ENCODE measurements at regions not wholly inside any gene's neighbourhood (a gene's known extent, or its start where the extent isn't known, plus 50 kb on each side); places are given as distances from the start of the nearest gene placed in this dataset.

DNA sequence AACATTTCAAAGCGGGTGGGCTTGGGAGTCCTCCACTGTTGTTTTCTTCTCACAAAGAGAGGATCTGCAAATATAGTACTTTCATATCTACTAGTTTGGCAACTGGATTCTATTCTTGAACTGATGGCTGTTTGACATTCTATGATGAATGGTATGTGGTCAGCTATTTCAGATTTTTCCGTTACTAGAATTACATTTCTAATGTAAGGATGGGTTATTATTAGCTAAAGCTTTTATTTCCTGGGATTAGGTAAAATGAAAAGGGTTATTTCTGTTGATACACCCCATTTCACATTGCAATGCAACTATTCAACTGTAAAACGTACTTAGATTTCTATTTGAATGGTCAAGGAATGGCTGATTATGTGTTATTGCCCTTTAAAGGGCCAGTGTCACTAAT is 629.7 kb downstream of the DACH1 start:
- Histone ChIP-seq H3K27ac (ENCODE audit: low read depth, low read length) (no peak overlapping the region), H3K9me3 (ENCODE audit: control insufficient read depth in 2 of 3, low read length in 3 of 3) (no peaks in the 10 kb centered on the region), H3K4me3 (ENCODE audit: low read length) (no peak overlapping the region), H3K4me1 (ENCODE audit: control insufficient read depth in 2 of 2, insufficient read depth in 2 of 2, low read length in 2 of 2) (no peaks in the 10 kb centered on the region), H3K36me3 (ENCODE audit: control insufficient read depth in 2 of 3, insufficient read depth in 3 of 3, low read length in 3 of 3) (no peaks in the 10 kb centered on the region), H3K27me3 (ENCODE audit: control insufficient read depth in 2 of 2, insufficient read depth in 2 of 2, low read length in 2 of 2) (no peaks in the 10 kb centered on the region)
- H3K27ac Mint-ChIP-seq, result no peak overlapping the region
- peaks cover 0 to 4% (median 0%) of the 10 kb centered on the region in 11 donors for H3K9me3 Mint-ChIP-seq
- ChIA-PET POLR2A (no interaction called here), CTCF (no interaction called here)
- no peaks in the 10 kb centered on the region for H3K36me3 Mint-ChIP-seq
- ATAC-seq (no peak), DNase-seq (no peak)
- no peak overlapping the region for H3K4me3 Mint-ChIP-seq
- H3K4me1 Mint-ChIP-seq, result no peaks in the 10 kb centered on the region
- H3K27me3 Mint-ChIP-seq, result peaks cover 0 to 7% (median 0%) of the 10 kb centered on the region in 5 donors
- intact Hi-C loops (cut with micrococcal nuclease), result no loop called here

DNA sequence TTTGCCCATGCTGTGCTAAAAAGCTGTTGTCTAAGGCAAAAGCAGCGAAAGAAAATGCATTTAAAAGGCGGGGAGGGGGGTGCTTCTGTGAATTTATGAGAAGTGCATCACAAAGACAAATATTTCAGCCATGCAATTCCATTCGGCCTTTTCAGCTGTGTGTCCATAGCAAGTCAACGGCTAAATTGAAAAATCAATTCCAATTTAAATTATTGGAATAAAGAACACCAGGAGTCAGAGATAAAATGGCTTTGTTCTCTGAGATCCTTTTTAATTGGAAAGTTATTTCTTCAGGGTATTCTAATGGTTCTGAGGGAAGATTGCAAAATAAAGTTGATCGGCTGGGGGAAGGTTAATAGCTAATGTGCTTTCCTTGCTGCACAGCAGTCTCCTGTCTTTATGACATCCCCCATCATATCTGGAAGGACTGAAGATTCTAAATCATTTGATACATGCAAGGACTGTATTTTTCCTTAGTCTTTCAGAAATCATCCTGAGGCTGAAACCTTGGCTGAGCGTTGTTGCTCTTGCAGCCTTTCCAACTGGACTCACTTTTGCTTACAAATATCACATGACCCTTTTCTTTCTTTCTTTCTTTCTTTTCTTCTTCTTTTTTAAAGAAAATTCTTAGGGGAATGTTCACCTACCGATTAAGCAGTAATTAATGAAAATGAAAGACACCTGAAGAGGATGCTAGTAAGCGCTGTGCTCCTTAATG is 647.1 kb downstream of the DACH1 start:
- Histone ChIP-seq H3K27me3 (ENCODE audit: control insufficient read depth in 2 of 2, insufficient read depth in 2 of 2, low read length in 2 of 2) (no peaks in the 10 kb centered on the region), H3K27ac (ENCODE audit: low read depth, low read length) (no peak overlapping the region), H3K36me3 (ENCODE audit: control insufficient read depth in 2 of 3, insufficient read depth in 3 of 3, low read length in 3 of 3) (no peaks in the 10 kb centered on the region), H3K4me3 (ENCODE audit: low read length) (no peak overlapping the region), H3K4me1 (ENCODE audit: control insufficient read depth in 2 of 2, insufficient read depth in 2 of 2, low read length in 2 of 2) (no peaks in the 10 kb centered on the region), H3K9me3 (ENCODE audit: control insufficient read depth in 2 of 3, low read length in 3 of 3) (no peaks in the 10 kb centered on the region)
- DNase-seq (no peak), ATAC-seq (no peak)
- H3K4me3 Mint-ChIP-seq, result no peak overlapping the region
- ChIA-PET POLR2A (no interaction called here), CTCF (no interaction called here)
- H3K27me3 Mint-ChIP-seq, result peaks cover 0 to 7% (median 0%) of the 10 kb centered on the region in 5 donors
- intact Hi-C loops (cut with micrococcal nuclease), result no loop called here
- no peaks in the 10 kb centered on the region for H3K4me1 Mint-ChIP-seq
- no peak overlapping the region for H3K27ac Mint-ChIP-seq
- no peaks in the 10 kb centered on the region for H3K36me3 Mint-ChIP-seq
- peaks cover 0 to 2% (median 0%) of the 10 kb centered on the region in 11 donors for H3K9me3 Mint-ChIP-seq

DNA sequence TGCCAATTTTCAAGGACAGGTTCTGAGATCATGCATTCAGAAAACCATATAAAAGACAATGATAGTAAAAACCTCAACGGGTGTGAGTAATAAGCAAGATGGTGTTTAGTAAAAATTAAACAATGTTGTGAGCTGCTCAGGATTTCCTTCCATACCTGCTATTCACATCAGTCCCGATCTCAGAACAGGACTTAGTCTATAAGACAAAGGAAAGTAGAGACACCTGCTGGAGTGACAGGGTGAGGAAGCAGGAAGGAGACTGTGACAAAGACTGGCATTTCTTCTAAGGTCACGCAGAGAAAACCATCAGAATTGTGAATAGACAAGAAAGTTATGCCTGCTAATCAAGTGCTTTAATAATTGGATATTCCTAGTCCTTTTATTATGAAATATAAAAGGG is 648.0 kb downstream of the DACH1 start:
- intact Hi-C loops (cut with micrococcal nuclease), result no loop called here
- Histone ChIP-seq H3K4me1 (ENCODE audit: control insufficient read depth in 2 of 2, insufficient read depth in 2 of 2, low read length in 2 of 2) (no peaks in the 10 kb centered on the region), H3K27me3 (ENCODE audit: control insufficient read depth in 2 of 2, insufficient read depth in 2 of 2, low read length in 2 of 2) (no peaks in the 10 kb centered on the region), H3K9me3 (ENCODE audit: control insufficient read depth in 2 of 3, low read length in 3 of 3) (no peaks in the 10 kb centered on the region), H3K27ac (ENCODE audit: low read depth, low read length) (no peak overlapping the region), H3K4me3 (ENCODE audit: low read length) (no peak overlapping the region), H3K36me3 (ENCODE audit: control insufficient read depth in 2 of 3, insufficient read depth in 3 of 3, low read length in 3 of 3) (no peaks in the 10 kb centered on the region)
- Mint-ChIP-seq H3K4me3 (no peak overlapping the region), H3K4me1 (no peaks in the 10 kb centered on the region), H3K9me3 (peaks cover 0 to 7% (median 0%) of the 10 kb centered on the region in 11 donors), H3K27me3 (peaks cover 0 to 10% (median 0%) of the 10 kb centered on the region in 5 donors), H3K27ac (no peak overlapping the region), H3K36me3 (no peaks in the 10 kb centered on the region)
- ATAC-seq, result no peak
- POLR2A ChIA-PET, result no interaction called here
- no peak for DNase-seq
- CTCF ChIA-PET, result no interaction called here

DNA sequence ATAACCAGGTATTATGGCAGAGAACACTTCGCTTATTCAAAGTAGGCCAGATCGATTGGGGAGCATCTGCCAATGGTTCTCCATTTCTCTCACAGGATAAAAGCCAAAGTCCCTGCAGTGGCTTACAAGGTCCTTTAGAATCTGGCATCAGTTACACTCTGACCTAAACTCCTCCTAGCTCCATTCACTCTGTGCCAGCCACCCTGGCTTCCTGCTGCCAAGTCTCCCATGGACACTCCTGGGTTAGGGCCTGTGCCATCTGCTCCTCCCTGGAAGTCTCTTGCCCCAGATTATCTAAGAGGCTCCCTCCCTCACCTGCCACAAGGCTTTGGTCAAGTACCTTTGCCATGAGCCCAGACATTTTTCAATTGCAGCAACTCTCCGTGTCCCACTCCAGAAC is 649.2 kb downstream of the DACH1 start:
- CTCF ChIA-PET, result interaction anchor here (0.6 kb wide), 1 partner anchor 1259 kb away, joined by 3 read pairs; no protein-coding TSS in a partner anchor
- intact Hi-C loops (cut with micrococcal nuclease), result no loop called here

DNA sequence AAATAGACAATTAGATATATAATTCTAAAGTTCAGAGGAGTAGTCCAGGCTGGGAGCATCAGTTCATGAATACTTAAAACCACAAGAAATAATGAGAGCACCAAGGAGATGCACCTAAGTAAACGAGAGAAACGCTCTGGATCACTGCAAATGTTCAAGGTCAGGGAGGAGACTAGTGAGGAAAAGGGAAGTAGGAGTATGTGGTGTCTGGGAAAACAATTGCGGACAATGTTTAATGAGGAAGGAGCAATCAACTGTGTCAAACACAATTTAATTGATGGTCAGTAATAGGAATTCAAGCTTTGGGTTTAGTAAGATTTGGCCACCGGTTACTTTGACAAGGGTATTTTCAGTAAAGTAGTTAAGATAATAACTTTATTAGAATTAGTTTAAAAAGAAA is 652.2 kb downstream of the DACH1 start:
- H3K9me3 ChIP-seq (ENCODE audit: control insufficient read depth in 2 of 3, low read length in 3 of 3), result no peaks in the 10 kb centered on the region
- H3K27me3 ChIP-seq (ENCODE audit: control insufficient read depth in 2 of 2, insufficient read depth in 2 of 2, low read length in 2 of 2), result no peaks in the 10 kb centered on the region
- Mint-ChIP-seq H3K4me1 (no peaks in the 10 kb centered on the region), H3K9me3 (peaks cover 0 to 7% (median 0%) of the 10 kb centered on the region in 11 donors), H3K27me3 (peaks cover 0 to 10% (median 0%) of the 10 kb centered on the region in 5 donors), H3K4me3 (no peak overlapping the region), H3K27ac (no peak overlapping the region), H3K36me3 (no peaks in the 10 kb centered on the region)
- ATAC-seq (no peak), DNase-seq (no peak)
- H3K36me3 ChIP-seq (ENCODE audit: control insufficient read depth in 2 of 3, insufficient read depth in 3 of 3, low read length in 3 of 3), result no peaks in the 10 kb centered on the region
- H3K4me1 ChIP-seq (ENCODE audit: control insufficient read depth in 2 of 2, insufficient read depth in 2 of 2, low read length in 2 of 2), result no peaks in the 10 kb centered on the region
- ChIA-PET CTCF (no interaction called here), POLR2A (no interaction called here)
- H3K4me3 ChIP-seq (ENCODE audit: low read length), result no peak overlapping the region
- H3K27ac ChIP-seq (ENCODE audit: low read depth, low read length), result no peak overlapping the region
- intact Hi-C loops (cut with micrococcal nuclease), result no loop called here

More for the DNA sequence above, 649.2 kb downstream of the DACH1 start:
- POLR2A ChIA-PET, result no interaction called here
- Histone ChIP-seq H3K36me3 (ENCODE audit: control insufficient read depth in 2 of 3, insufficient read depth in 3 of 3, low read length in 3 of 3) (no peaks in the 10 kb centered on the region), H3K27ac (ENCODE audit: low read depth, low read length) (no peak overlapping the region), H3K27me3 (ENCODE audit: control insufficient read depth in 2 of 2, insufficient read depth in 2 of 2, low read length in 2 of 2) (no peaks in the 10 kb centered on the region), H3K4me1 (ENCODE audit: control insufficient read depth in 2 of 2, insufficient read depth in 2 of 2, low read length in 2 of 2) (no peaks in the 10 kb centered on the region), H3K9me3 (ENCODE audit: control insufficient read depth in 2 of 3, low read length in 3 of 3) (no peaks in the 10 kb centered on the region), H3K4me3 (ENCODE audit: low read length) (no peak overlapping the region)
- peaks cover 0 to 7% (median 0%) of the 10 kb centered on the region in 11 donors for H3K9me3 Mint-ChIP-seq
- ATAC-seq, result no peak
- no peaks in the 10 kb centered on the region for H3K4me1 Mint-ChIP-seq
- H3K27ac Mint-ChIP-seq, result no peak overlapping the region
- peaks cover 0 to 10% (median 0%) of the 10 kb centered on the region in 5 donors for H3K27me3 Mint-ChIP-seq
- H3K36me3 Mint-ChIP-seq, result no peaks in the 10 kb centered on the region
- no peak for DNase-seq
- H3K4me3 Mint-ChIP-seq, result no peak overlapping the region

DNA sequence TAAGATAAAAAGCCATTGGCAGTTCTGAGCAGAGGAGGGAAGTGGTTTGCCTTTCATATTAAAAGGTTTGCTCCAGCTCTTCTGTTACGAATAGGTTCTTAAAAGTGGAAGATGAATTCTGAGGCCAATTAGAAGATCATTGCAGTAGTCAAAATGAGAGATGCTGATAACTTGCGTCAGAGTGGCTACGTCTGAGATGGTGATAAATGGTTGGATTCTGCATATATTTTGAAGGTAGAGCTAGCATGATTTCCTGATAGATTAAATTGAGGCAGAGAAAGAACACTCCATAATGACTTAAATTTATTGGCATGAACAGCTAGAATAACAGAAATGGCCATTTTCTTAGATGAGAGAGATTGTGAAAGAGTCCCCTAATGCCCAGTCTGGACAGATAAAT is 652.6 kb downstream of the DACH1 start:
- CTCF ChIA-PET, result no interaction called here
- Mint-ChIP-seq H3K27me3 (peaks cover 0 to 10% (median 0%) of the 10 kb centered on the region in 5 donors), H3K4me3 (no peak overlapping the region), H3K9me3 (peaks cover 0 to 7% (median 0%) of the 10 kb centered on the region in 11 donors), H3K36me3 (no peaks in the 10 kb centered on the region), H3K27ac (no peak overlapping the region), H3K4me1 (no peaks in the 10 kb centered on the region)
- ATAC-seq (no peak), DNase-seq (no peak)
- Histone ChIP-seq H3K36me3 (ENCODE audit: control insufficient read depth in 2 of 3, insufficient read depth in 3 of 3, low read length in 3 of 3) (no peaks in the 10 kb centered on the region), H3K4me3 (ENCODE audit: low read length) (no peak overlapping the region), H3K27me3 (ENCODE audit: control insufficient read depth in 2 of 2, insufficient read depth in 2 of 2, low read length in 2 of 2) (no peaks in the 10 kb centered on the region), H3K4me1 (ENCODE audit: control insufficient read depth in 2 of 2, insufficient read depth in 2 of 2, low read length in 2 of 2) (no peaks in the 10 kb centered on the region), H3K9me3 (ENCODE audit: control insufficient read depth in 2 of 3, low read length in 3 of 3) (no peaks in the 10 kb centered on the region), H3K27ac (ENCODE audit: low read depth, low read length) (no peak overlapping the region)
- POLR2A ChIA-PET, result no interaction called here
- intact Hi-C loops (cut with micrococcal nuclease), result no loop called here

DNA sequence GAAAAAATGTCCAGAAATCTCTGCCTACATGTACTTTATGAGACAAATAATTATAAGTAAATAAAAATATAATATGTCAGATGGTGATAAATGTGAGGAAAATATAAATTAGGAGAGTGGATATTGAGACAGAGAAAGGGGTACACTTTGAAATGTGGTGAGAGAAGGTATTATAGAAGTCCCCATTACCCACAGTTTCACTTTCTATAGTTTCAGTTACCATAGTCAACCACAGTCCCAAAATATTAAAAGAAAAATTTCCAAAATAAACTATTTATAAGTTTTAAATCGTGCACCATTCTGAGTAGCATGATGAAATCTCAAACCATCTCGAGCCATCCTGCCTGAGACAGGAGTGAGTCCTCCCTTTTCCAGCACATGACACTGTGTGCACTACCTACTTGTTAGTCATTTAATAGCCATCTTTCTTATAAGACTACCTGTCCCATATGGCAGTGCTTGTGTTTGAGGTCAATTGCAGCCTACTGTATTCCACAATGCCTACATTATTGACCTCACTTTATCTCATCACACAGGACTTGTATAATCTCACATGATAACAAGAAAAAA is 653.7 kb downstream of the DACH1 start:
- Histone ChIP-seq H3K36me3 (ENCODE audit: control insufficient read depth in 2 of 3, insufficient read depth in 3 of 3, low read length in 3 of 3) (no peaks in the 10 kb centered on the region), H3K4me3 (ENCODE audit: low read length) (no peak overlapping the region), H3K9me3 (ENCODE audit: control insufficient read depth in 2 of 3, low read length in 3 of 3) (no peaks in the 10 kb centered on the region), H3K4me1 (ENCODE audit: control insufficient read depth in 2 of 2, insufficient read depth in 2 of 2, low read length in 2 of 2) (no peaks in the 10 kb centered on the region), H3K27me3 (ENCODE audit: control insufficient read depth in 2 of 2, insufficient read depth in 2 of 2, low read length in 2 of 2) (no peaks in the 10 kb centered on the region), H3K27ac (ENCODE audit: low read depth, low read length) (no peak overlapping the region)
- Mint-ChIP-seq H3K4me3 (no peak overlapping the region), H3K27ac (no peak overlapping the region), H3K36me3 (no peaks in the 10 kb centered on the region), H3K4me1 (no peaks in the 10 kb centered on the region), H3K9me3 (peaks cover 0 to 7% (median 0%) of the 10 kb centered on the region in 11 donors), H3K27me3 (peaks cover 0 to 5% (median 0%) of the 10 kb centered on the region in 5 donors)
- ATAC-seq, result no peak
- DNase-seq, result no peak
- intact Hi-C loops (cut with micrococcal nuclease), result no loop called here
- POLR2A ChIA-PET, result no interaction called here
- CTCF ChIA-PET, result no interaction called here

Measured in naive thymus-derived CD4-positive, alpha-beta T cell (primary cell).